ENCODE measurements at regions not wholly inside any gene's neighbourhood (a gene's known extent, or its start where the extent isn't known, plus 50 kb on each side); places are given as distances from the start of the nearest gene placed in this dataset.
"Not testable (repeated sequence)": the region's sequence is repeated elsewhere in the genome, so short reads cannot be mapped to it uniquely, and the experiment has no call there.

GRCh38 chrX:87160435-87161010, 357.1 kb upstream of the KLHL4 start:
- DNase-seq (no peak), ATAC-seq (no peak)
- Histone ChIP-seq H3K27ac (no peak overlapping the region), H3K4me1 (no peaks in the 10 kb centered on the region), H3K4me3 (no peak overlapping the region), H3K27me3 (no peaks in the 10 kb centered on the region), H3K9me3 (no peaks in the 10 kb centered on the region), H3K36me3 (no peaks in the 10 kb centered on the region)
- no peak for TF ChIP-seq CTCF (IDR thresholded peaks at IDR 0.05)
- intact Hi-C loops (cut with DNase I): no loop called here

DNA sequence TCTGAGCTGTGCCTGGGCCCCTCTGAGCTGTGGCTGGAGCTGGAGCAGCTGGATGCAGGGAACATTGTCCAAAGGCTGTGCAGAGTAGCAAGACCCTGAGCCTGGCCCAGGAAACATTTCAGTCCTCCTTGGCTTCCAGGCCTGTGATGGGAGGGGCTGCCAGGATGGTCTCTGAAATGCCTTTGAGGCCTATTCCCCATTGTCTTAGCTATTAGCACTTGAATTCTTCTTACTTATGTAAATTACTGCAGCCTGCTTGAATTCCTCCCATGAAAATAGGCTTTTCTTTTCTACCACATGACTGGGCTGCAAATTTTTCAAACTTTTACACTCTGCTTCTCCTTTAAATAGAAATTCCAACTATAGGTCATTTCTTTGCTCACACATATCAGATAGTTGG, 349.8 kb upstream of the KLHL4 start:
- intact Hi-C loops (cut with DNase I): no loop called here
- no peak overlapping the region for H3K4me3 ChIP-seq
- H3K27me3 ChIP-seq: no peaks in the 10 kb centered on the region
- no peak overlapping the region for H3K27ac ChIP-seq
- no peak for DNase-seq
- no peak for ATAC-seq
- TF ChIP-seq CTCF (IDR thresholded peaks at IDR 0.05): no peak
- no peaks in the 10 kb centered on the region for H3K4me1 ChIP-seq
- H3K36me3 ChIP-seq: no peaks in the 10 kb centered on the region
- no peaks in the 10 kb centered on the region for H3K9me3 ChIP-seq

DNA sequence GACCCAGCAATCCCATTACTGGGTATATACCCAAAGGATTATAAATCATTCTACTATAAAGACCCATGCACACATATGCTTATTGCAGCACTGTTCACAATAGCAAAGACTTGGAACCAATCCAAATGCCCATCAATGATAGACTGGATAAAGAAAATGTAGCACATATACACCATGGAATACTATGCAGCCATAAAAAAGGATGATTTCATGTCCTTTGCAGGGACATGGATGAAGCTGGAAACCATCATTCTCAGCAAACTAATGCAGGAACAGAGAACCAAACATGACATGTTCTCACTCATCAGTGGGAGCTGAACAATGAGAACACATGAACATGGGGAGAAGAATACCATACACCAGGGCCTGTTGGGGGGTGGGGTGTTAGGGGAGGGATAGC, 339.6 kb upstream of the KLHL4 start:
- H3K27ac ChIP-seq; intact Hi-C loops (cut with DNase I); H3K36me3 ChIP-seq; DNase-seq; H3K4me1 ChIP-seq; H3K27me3 ChIP-seq; H3K9me3 ChIP-seq; H3K4me3 ChIP-seq; ATAC-seq: not testable (repeated sequence)
